Cardiac fibroblast (primary cell): ENCODE measurements at regions not wholly inside any gene's neighbourhood (a gene's known extent, or its start where the extent isn't known, plus 50 kb on each side); places are given as distances from the start of the nearest gene placed in this dataset.

Experiments used
- DNase-seq, 2 donors: peaks; one replicate each; pipeline versions ENCODE4 v3.0.0 to v3.0.0-alpha.2; 2010; ENCODE audit warnings: low read depth in 2 of 2
- H3K4me3 ChIP-seq, 2 donors: replicated peaks in 1 of 2; 1 replicate in 1 of 2; 2 replicates in 1 of 2; pipeline ENCODE4 v1.5.1; 2011; ENCODE audit warnings: low read depth in 2 of 2, low read length in 2 of 2, mild to moderate bottlenecking in 2 of 2, moderate library complexity in 1 of 2
- TF ChIP-seq, protein P1 (sequence below): IDR thresholded peaks from one replicate; pipeline ENCODE4 v1.5.1; 2011; ENCODE audit warnings: low read depth, mild to moderate bottlenecking, low read length, inconsistent platforms

DNA sequence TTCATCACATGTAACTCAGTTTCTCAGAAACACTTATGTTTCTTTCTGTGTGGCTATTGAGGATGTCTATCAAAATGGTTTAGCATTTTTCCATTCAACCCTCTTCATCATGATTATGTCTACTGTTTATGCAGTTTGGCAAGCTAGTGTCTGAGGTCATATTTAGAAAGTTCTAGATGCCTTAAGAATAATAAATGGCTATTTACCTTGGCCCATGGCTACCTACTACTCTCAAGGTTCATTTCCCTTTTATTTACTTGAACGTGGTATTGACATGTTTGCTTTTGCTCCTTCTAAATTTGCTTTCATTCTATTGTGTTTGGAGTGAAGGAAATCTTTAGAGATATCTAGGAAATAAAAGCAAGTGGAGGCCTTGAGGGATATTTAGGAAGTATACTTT, 193.7 kb upstream of the OLFM3 start:
- DNase-seq: no peak
- H3K4me3 ChIP-seq: no peak overlapping the region
- TF ChIP-seq, protein P1, sequence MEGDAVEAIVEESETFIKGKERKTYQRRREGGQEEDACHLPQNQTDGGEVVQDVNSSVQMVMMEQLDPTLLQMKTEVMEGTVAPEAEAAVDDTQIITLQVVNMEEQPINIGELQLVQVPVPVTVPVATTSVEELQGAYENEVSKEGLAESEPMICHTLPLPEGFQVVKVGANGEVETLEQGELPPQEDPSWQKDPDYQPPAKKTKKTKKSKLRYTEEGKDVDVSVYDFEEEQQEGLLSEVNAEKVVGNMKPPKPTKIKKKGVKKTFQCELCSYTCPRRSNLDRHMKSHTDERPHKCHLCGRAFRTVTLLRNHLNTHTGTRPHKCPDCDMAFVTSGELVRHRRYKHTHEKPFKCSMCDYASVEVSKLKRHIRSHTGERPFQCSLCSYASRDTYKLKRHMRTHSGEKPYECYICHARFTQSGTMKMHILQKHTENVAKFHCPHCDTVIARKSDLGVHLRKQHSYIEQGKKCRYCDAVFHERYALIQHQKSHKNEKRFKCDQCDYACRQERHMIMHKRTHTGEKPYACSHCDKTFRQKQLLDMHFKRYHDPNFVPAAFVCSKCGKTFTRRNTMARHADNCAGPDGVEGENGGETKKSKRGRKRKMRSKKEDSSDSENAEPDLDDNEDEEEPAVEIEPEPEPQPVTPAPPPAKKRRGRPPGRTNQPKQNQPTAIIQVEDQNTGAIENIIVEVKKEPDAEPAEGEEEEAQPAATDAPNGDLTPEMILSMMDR: no peak

DNA sequence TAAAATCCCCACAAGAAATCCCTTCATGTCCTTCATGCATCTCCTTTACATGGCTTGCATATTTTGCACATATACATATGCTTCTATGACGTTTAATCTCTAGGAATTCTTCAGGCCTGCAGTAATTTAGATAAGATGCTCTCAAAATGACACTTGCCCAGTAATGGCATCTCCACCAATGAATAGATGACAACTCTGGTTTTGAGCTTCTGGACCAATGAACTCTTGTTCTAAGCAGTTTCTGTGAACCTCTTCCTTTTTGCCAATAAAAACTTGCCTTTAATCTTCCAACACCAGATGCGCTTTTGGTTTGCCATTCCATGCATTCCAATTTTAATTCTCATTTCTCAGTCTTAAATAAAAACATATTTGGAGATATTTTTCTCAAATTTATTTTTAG, 189.8 kb upstream of the OLFM3 start:
- no peak overlapping the region for H3K4me3 ChIP-seq
- no peak for DNase-seq
- TF ChIP-seq, protein P1: no peak

- TF ChIP-seq, protein P1: no peak
- DNase-seq: no peak
- H3K4me3 ChIP-seq: no peak overlapping the region
These were observed 188.5 kb upstream of the OLFM3 start for GRCh38 chr1:102185260-102185659.

DNA sequence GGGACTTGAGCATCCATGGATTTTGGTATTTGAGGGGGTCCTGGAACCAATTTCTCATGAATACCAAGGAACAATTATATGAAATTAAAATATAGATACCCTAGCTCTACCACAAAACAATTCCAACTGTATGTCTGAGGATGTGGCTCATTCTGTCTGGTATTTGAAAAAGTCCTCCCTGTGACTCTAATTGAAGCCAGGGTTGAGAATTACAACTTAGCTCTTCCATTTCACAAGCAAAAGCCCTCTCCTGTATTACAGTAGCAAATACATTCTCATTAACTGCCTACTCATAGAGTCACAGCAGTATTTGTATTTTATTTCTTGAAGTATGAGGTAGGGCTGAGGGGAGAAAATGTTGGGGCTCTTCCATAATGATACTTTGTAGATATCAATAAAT, 187.8 kb upstream of the OLFM3 start:
- no peak for DNase-seq
- TF ChIP-seq, protein P1: no peak
- H3K4me3 ChIP-seq: no peak overlapping the region

GRCh38 chr1:102183711-102184110, 187.0 kb upstream of the OLFM3 start:
- DNase-seq: no peak
- TF ChIP-seq, protein P1: no peak
- no peak overlapping the region for H3K4me3 ChIP-seq

DNA sequence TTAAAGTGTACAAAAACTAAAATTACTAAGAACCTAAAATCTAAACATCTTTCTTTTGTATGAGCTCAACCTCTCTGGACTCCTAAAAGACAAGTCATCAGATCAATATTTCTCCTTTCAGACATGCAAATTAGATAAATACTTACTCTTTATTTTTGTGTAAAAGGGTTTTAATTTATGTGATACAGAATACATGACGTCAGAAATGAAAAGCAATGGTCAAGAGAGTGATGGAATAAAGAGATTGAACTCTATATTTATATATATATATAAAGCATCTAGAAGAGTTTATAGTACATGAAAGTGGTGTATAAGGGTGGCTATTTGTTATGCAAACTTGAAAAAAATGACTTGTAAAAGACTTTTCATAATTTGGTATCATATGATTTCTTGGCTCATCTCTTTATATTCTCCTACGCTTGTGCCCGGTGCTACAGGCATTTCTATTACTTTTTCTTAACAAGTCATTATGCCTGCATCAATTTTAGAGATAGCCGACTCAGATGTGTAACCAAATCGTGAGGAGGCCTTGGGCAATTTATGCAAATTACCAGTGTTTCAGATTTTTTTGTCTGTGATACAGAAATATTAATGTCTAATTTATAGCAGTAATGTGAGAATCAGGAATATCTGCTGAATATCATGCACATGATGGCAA, 186.0 kb upstream of the OLFM3 start:
- DNase-seq: no peak
- TF ChIP-seq, protein P1: no peak
- no peak overlapping the region for H3K4me3 ChIP-seq

GRCh38 chr1:102181341-102181740, 184.6 kb upstream of the OLFM3 start:
- H3K4me3 ChIP-seq: no peak overlapping the region
- TF ChIP-seq, protein P1: no peak
- no peak for DNase-seq
